Kidney (tissue), 13 donors: ENCODE measurements at regions not wholly inside any gene's neighbourhood (a gene's known extent, or its start where the extent isn't known, plus 50 kb on each side); places are given as distances from the start of the nearest gene placed in this dataset.

Experiments
- DNase-seq, 5 donors: peaks; one replicate each; pipeline ENCODE4 v3.0.0-alpha.2; 2013 to 2020
- FAIRE-seq: peaks from 2 replicates; lab custom pipeline; 2012; peaks lifted over from hg19 to GRCh38; lab: Jason Lieb, UNC
- H3K27ac ChIP-seq, 2 donors: one replicate each; pipeline ENCODE4 v1.7.0; 2013; ENCODE audit warnings: low read depth in 2 of 2, low read length in 2 of 2, inconsistent platforms in 1 of 2
- H3K27me3 ChIP-seq: one replicate; pipeline ENCODE4 v1.7.1; 2013; ENCODE audit warnings: low read length, inconsistent platforms; ENCODE audit not compliant: control insufficient read depth, insufficient read depth
- H3K36me3 ChIP-seq, 3 donors: one replicate each; pipeline versions ENCODE4 v1.7.0 to v1.7.1; 2013; ENCODE audit warnings: low read length in 3 of 3, control low read depth in 1 of 3, inconsistent platforms in 1 of 3; ENCODE audit not compliant: insufficient read depth in 3 of 3, control insufficient read depth in 2 of 3
- H3K4me1 ChIP-seq, 3 donors: one replicate each; pipeline versions ENCODE4 v1.7.0 to v1.7.1; 2013; ENCODE audit warnings: low read length in 3 of 3, inconsistent platforms in 1 of 3, low read depth in 1 of 3; ENCODE audit not compliant: control insufficient read depth in 2 of 3, insufficient read depth in 2 of 3
- H3K4me3 ChIP-seq, 3 donors: one replicate each; pipeline versions ENCODE4 v1.7.0 to v1.8.1; 2013; ENCODE audit warnings: low read length in 3 of 3, control low read depth in 1 of 3, inconsistent platforms in 1 of 3
- H3K9ac ChIP-seq, 3 donors: one replicate each; pipeline versions ENCODE4 v1.7.0 to v1.7.1; 2013; ENCODE audit warnings: low read length in 3 of 3, control low read depth in 1 of 3, inconsistent platforms in 1 of 3
- H3K9me3 ChIP-seq, 3 donors: one replicate each; pipeline versions ENCODE4 v1.7.0 to v1.7.1; 2013; ENCODE audit warnings: low read length in 3 of 3, control low read depth in 1 of 3, inconsistent platforms in 1 of 3; ENCODE audit not compliant: control insufficient read depth in 2 of 3, insufficient read depth in 1 of 3
- CTCF ChIP-seq: IDR thresholded peaks from 3 replicates; pipeline ENCODE4 v1.5.1; 2012; ENCODE audit warnings: mild to moderate bottlenecking, moderate library complexity, borderline replicate concordance; ENCODE audit not compliant: insufficient read depth; ENCODE audit errors: extremely low read depth
- intact Hi-C: fragments of 100-400 bp; cut with DNase I; formaldehyde crosslinking; loops from one replicate; pipeline ENCODE4 v1.11.1; 2022
- donor health status: control.
- donor health status: control.
- donor health status: control.
- donor health status: control.
- donor health status: control.
- donor health status: DM: yes; HTN: yes; CAD: no.
- donor health status: Normal renal cell carcinoma (clear cell type).

- DNase-seq (no peak), FAIRE-seq (no peak)
- no peaks in the 10 kb centered on the region for H3K9me3 ChIP-seq
- H3K9ac ChIP-seq: no peak overlapping the region
- no peaks in the 10 kb centered on the region for H3K36me3 ChIP-seq
- no peaks in the 10 kb centered on the region for H3K4me1 ChIP-seq
- H3K27ac ChIP-seq: no peak overlapping the region
- H3K27me3 ChIP-seq: no peaks in the 10 kb centered on the region
- intact Hi-C loops: loop anchor here (10.0 kb wide), 1 partner anchor 360 kb away; no protein-coding TSS in a partner anchor
- no peak for TF ChIP-seq CTCF
- H3K4me3 ChIP-seq: no peak overlapping the region
These were observed 60.4 kb upstream of the FICD start for GRCh38 chr12:108454539-108455139.

- no peak overlapping the region for H3K27ac ChIP-seq
- no peaks in the 10 kb centered on the region for H3K36me3 ChIP-seq
- H3K9me3 ChIP-seq: no peaks in the 10 kb centered on the region
- intact Hi-C loops: no loop called here
- no peaks in the 10 kb centered on the region for H3K27me3 ChIP-seq
- peaks cover 0 to 5% (median 0%) of the 10 kb centered on the region in 3 donors for H3K4me1 ChIP-seq
- TF ChIP-seq CTCF: no peak
- H3K4me3 ChIP-seq: no peak overlapping the region
- H3K9ac ChIP-seq: no peak overlapping the region
- FAIRE-seq (no peak), DNase-seq (peak in 4 of 5 donors; percentile 57 to 90 (median 75))
These were observed 65.6 kb upstream of the FICD start for GRCh38 chr12:108449478-108449877.

GRCh38 chr12:108448246-108448645 lies 66.8 kb upstream of the FICD start:
- Histone ChIP-seq H3K9ac (no peak overlapping the region), H3K27me3 (no peaks in the 10 kb centered on the region), H3K4me1 (peaks cover 0 to 5% (median 0%) of the 10 kb centered on the region in 3 donors), H3K9me3 (no peaks in the 10 kb centered on the region), H3K36me3 (no peaks in the 10 kb centered on the region), H3K27ac (no peak overlapping the region), H3K4me3 (no peak overlapping the region)
- no peak for TF ChIP-seq CTCF
- FAIRE-seq (no peak), DNase-seq (no peak)
- intact Hi-C loops: no loop called here
